Liver (tissue), 3 donors: ENCODE measurements at regions not wholly inside any gene's neighbourhood (a gene's known extent, or its start where the extent isn't known, plus 50 kb on each side); places are given as distances from the start of the nearest gene placed in this dataset.
"Not testable (repeated sequence)": the region's sequence is repeated elsewhere in the genome, so short reads cannot be mapped to it uniquely, and the experiment has no call there.

Experiments used
- CTCF ChIP-seq: fragments of 150-350 bp; IDR thresholded peaks from 2 replicates; pipeline ENCODE4 v1.5.1; 2017; ENCODE audit warnings: improper control_type of control experiment, low read depth, low read length; ENCODE audit not compliant: missing input control
- FOXA1 ChIP-seq: IDR thresholded peaks from 2 replicates; pipeline ENCODE4 v1.6.1; 2016; ENCODE audit warnings: antibody characterized with exemption
- JUND ChIP-seq, 2 donors: IDR thresholded peaks; 2 replicates each; pipeline ENCODE4 v1.6.1; 2016; ENCODE audit warnings: antibody characterized with exemption in 2 of 2
- RAD21 ChIP-seq, 2 donors: IDR thresholded peaks; 2 replicates each; pipeline ENCODE4 v1.6.1; 2016; ENCODE audit warnings: antibody characterized with exemption in 2 of 2, mild to moderate bottlenecking in 2 of 2
- REST ChIP-seq: IDR thresholded peaks from 2 replicates; pipeline ENCODE4 v1.6.1; 2016; ENCODE audit warnings: antibody characterized with exemption, mild to moderate bottlenecking
- SP1 ChIP-seq: IDR thresholded peaks from 2 replicates; pipeline ENCODE4 v1.6.1; 2018; ENCODE audit warnings: antibody characterized with exemption, mild to moderate bottlenecking
- YY1 ChIP-seq: IDR thresholded peaks from 2 replicates; pipeline ENCODE4 v1.6.1; 2016; ENCODE audit warnings: antibody characterized with exemption, mild to moderate bottlenecking
- donor health status: healthy.
- donor health status: healthy.

- TF ChIP-seq CTCF; FOXA1; RAD21 (IDR thresholded peaks at IDR 0.05); SP1; YY1; REST; JUND (IDR thresholded peaks at IDR 0.05): not testable (repeated sequence)
These were observed 3040.3 kb downstream of the TUBA3C start for GRCh38 chr13:16141361-16141760.
